Mammary epithelial cell (primary cell): ENCODE measurements at regions not wholly inside any gene's neighbourhood (a gene's known extent, or its start where the extent isn't known, plus 50 kb on each side); places are given as distances from the start of the nearest gene placed in this dataset.
"Not testable (repeated sequence)": the region's sequence is repeated elsewhere in the genome, so short reads cannot be mapped to it uniquely, and the experiment has no call there.

Experiments
- CTCF ChIP-seq, 2 donors: IDR thresholded peaks in 1 of 2; conservative IDR thresholded peaks in 1 of 2; 2 replicates each; pipeline ENCODE4 v1.5.1; 2011 to 2012; ENCODE audit warnings: inconsistent platforms in 2 of 2, low read length in 2 of 2, mild to moderate bottlenecking in 2 of 2, control low read depth in 1 of 2, low read depth in 1 of 2; ENCODE audit not compliant: insufficient read depth in 1 of 2; ENCODE audit errors: extremely low read depth in 1 of 2
- EZH2 ChIP-seq: IDR thresholded peaks from 2 replicates; pipeline ENCODE4 v1.6.1; 2012; ENCODE audit warnings: low read length, inconsistent platforms, borderline replicate concordance

GRCh38 chr13:66144357-66144756, 1085.8 kb downstream of the PCDH9 start:
- not testable (repeated sequence) for TF ChIP-seq CTCF (conservative IDR thresholded peaks at IDR 0.05 in 1 of 2, IDR thresholded peaks at IDR 0.05 in 1 of 2; ENCODE audit: extremely low read depth in 1 of 2, insufficient read depth in 1 of 2, low read depth in 1 of 2, low read length in 2 of 2); EZH2
